GM21447 (cell line): ENCODE measurements at regions not wholly inside any gene's neighbourhood (a gene's known extent, or its start where the extent isn't known, plus 50 kb on each side); places are given as distances from the start of the nearest gene placed in this dataset.

Experiments
- ATAC-seq: cut with Tn5 transposase; IDR thresholded peaks from one replicate; pipeline ENCODE4 v1.9.1; 2021; ENCODE audit not compliant: unreplicated experiment

DNA sequence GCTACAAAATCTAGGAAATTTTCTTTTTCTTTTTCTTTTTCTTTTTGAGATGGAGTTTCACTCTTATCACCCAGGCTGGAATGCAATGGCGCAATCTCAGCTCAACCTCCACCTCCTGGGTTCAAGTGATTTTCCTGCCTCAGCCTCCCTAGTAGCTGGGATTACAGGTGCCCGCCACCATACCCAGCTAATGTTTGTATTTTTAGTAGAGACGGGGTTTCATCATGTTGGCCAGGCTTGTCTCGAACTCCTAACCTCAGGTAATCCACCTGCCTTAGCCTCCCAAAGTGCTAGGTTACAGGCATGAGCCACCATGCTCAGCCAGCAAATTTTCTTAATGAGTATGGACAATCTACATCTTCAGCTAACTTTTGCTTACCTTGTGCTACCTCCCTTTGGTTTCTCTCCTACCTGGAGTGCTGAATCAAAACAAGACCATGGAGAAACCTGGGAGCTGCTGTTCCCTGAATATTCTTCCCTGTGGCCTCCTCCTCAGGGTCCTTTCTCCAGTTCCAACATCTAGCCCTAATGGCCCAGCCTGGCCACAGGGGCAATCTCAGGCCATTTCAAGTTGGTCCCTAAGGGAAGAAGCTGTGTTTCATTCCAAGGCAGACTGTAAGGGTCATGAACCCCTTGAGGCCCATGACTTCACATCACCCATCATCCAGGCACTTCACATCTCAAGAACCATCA is 74.6 kb upstream of the EGLN3 start:
- no peak for ATAC-seq

DNA sequence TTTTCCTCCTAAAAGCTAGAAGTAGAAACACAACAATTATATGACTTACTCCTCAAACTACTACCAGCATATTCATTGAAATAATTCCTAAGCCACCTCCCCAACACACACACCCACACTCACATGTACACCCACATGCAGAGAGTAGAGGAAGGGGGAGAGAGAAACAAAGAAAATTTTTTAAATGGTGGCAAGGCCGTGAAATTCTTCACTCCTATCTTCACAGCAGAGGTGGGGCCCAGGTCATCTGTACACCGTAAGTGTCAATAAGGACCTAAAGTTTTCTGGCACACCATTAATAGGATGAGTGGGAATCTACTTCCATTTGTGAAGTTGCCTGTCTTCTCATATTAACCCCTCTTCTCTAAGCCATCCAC is 73.9 kb upstream of the EGLN3 start:
- ATAC-seq, result no peak

- no peak for ATAC-seq
Measured at GRCh38 chr14:34023824-34024767, 73.2 kb upstream of the EGLN3 start.

- no peak for ATAC-seq
Measured at GRCh38 chr14:34021096-34021495, 70.2 kb upstream of the EGLN3 start.

GRCh38 chr14:34020014-34020413 is 69.1 kb upstream of the EGLN3 start:
- ATAC-seq, result no peak

DNA sequence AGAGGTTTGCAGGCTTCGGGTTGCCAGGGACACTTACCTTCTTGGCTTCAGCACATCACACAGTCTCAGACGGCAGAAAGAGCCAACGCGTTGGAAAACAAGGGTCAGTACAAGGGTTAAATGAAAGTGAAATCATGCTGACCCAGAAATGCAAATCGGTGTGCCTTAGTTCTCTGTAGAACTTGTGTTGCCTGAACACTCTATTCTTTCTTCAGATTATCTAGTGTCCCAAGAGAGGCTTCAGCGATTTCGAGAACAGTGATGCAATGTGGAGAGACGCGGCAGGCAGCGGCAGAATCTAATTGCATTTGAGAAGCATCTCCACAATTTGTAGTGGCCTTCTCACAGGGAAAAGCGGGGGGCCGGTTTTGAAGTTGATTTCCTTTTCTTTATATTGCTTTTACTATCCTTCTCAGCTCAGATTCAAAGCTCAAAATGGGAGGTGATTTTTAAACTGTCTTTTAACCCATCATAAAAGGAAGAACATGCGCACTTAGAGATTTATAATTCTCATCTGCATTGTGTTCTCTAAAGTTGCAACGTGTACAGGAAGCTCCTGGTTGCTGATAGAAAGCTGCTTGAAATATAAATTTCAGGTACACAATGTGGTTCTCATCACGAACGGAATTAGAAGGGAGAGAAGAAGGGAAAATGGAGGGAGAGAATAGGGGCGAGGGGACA is 67.8 kb upstream of the EGLN3 start:
- ATAC-seq, result peak; percentile 48

GRCh38 chr14:34018125-34018524 is 67.3 kb upstream of the EGLN3 start:
- no peak for ATAC-seq

DNA sequence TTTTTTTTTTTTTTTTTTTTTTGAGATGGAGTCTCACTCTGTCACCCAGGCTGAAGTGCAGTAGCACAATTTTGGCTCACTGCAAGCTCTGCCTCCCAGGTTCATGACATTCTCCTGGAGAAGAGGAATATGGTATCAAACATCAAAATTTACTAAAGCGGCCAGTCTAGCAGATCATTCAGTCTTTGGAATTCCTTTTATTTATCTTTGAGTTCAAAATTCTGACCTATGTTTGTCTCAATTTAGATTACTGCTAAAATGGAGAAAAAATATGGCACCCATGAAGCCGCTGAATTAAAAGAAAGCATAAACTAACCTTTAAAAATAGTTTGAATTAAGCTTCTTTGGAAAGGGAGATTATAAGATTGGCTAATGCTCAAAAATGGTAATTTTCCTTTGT is 64.5 kb upstream of the EGLN3 start:
- ATAC-seq, result no peak

DNA sequence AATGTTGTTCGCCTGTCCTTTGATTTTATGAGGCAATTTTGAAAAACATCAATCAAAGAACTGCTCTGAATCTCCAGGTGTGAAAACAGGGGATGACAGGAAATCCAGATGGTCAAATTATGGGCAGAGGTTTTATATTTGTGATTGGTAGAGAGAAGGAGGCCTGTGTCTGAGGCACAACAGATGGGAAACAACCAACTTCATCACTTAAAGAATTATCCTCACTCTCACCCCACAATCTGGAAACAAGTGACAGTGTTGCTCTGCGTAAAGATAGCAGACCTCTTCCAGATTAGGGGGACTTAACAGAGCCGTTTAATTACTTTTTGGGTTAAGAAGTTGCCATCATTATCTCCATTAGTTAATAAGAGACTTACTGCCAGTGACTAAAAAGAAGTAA is 64.1 kb upstream of the EGLN3 start:
- no peak for ATAC-seq

DNA sequence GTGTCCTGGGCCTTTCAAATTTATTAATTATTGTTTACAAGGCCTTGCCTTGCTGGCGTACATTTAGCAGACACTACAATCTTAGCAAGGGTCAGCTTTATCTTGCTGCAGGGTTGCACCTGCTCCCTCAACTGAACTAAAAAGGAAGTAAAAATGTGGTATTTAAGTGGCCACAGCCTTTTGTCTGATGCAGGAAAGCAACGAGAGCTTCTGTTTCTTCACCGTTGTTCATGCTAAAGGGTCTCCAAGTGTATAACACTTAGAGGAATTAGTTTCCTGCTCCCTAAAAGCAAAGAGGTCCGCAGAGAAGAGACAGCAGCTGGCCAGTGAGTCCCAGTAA is 62.8 kb upstream of the EGLN3 start:
- peak; percentile 66 for ATAC-seq

GRCh38 chr14:34012978-34013720 is 62.3 kb upstream of the EGLN3 start:
- ATAC-seq, result peak; percentile 87

DNA sequence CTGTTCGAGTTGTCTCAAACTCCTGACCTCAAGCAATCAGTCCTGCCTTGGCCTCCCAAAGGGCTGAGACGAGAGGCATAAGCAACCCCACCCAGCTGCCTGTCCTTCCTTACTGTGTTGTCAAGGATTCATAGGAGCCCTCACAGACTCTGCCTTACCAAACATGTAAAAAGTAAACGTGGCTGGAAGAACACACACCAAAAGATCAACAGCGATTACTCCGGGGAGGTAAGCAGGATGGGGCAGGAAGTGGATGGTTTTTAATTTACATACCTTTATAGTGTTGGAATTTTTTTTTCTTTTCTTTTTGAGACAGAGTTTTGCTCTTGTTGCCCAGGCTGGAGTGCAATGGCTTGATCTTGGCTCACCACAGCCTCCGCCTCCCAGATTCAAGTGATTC is 61.5 kb upstream of the EGLN3 start:
- no peak for ATAC-seq

DNA sequence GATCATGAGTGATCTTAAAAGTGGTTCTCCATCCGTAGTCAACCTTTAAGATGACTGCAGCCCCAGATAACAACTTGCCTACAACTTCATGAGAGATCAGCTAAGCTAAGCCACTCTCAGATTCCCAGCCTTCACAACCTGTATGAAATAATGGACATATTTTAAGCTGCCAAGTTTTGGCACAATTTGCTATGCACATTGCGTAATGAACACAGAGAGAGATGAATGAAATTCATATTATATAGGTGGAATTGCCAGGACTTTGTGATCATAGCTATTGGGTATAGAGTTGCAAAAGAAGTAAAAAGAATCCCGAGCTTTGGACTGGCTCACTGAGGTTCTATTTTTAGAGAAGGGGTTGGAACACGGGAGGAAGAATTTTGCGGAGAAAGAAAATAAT is 59.1 kb upstream of the EGLN3 start:
- ATAC-seq, result no peak

DNA sequence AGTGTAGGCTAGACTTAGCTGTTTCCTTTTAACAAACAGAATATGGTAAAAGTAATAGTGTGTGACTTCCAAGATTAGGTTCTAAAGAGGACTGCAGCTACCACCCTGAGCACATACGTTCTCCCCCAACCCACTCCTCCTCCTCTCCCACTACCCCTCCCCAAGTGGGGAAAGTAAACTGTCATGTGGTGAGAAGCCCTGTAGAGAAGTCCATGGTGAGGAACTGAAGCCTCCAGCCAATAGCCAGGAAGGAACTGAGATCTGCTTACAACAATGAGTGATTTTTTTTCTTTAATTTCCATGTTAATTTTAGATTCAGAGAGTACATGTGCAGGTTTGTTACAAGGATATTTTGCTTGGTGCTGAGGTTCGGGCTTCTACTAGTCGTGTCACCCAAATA is 57.0 kb upstream of the EGLN3 start:
- no peak for ATAC-seq

- no peak for ATAC-seq
Measured at GRCh38 chr14:34005901-34006300, 55.0 kb upstream of the EGLN3 start.

DNA sequence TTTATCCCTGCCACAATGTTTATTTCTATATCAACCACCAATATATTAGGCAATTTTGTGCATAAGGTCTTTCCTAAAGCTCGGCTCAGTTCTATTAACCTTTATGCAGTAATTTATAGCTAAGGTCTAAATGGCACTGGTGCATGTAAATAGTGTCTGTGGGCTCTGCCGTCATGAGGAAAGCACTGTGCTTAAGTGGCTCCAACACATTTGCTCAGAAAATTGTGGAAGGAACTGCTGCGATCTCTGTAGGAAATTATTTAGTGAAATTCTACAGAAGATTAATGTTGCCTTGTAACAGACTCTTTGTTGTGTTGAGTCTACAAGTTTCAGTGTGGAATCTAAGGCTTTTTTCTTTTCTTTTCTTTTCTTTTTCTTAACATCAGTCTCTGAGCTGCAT is 54.0 kb upstream of the EGLN3 start:
- no peak for ATAC-seq

- ATAC-seq, result no peak
Measured at GRCh38 chr14:34003691-34004090, 52.8 kb upstream of the EGLN3 start.

DNA sequence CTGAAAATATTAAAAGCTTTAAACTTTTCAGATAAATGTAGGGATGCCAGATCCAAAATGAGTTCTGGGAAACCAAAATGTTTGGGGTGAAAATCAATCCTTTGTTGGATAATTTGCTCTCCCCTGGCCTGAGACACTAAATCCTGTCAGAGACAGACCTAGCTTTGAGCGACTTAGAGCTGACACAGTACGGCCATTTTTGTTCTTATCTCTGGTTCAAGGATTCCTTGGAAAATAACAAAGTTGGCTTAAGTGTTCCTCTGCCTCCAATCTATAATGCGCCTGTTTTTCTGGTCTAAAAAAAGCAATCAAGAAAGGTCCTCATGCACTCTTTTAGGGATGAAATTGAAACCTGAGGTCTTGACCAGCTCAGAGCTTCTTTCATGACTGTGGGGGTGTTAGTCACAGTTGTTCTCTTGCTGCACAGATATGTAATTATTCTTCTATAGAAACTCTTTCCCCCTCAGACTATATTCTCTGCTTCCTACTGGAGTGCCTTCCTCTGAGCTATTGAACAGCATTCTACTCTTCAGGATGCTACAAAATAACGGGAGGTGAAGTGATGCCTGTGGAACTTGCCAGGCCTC is 52.3 kb upstream of the EGLN3 start:
- no peak for ATAC-seq
